H1 (cell line): ENCODE measurements at regions not wholly inside any gene's neighbourhood (a gene's known extent, or its start where the extent isn't known, plus 50 kb on each side); places are given as distances from the start of the nearest gene placed in this dataset.

Experiments used
- CTCF ChIA-PET: fragments of 300-600 bp; sonication (Branson Sonifier 250); formaldehyde crosslinking; loops from one replicate; lab custom pipeline; 2021; ENCODE audit not compliant: partially characterized antibody; lab: Charles Lee
- POLR2A ChIA-PET: fragments of 300-600 bp; sonication (Branson Sonifier 250); formaldehyde crosslinking; loops from one replicate; lab custom pipeline; 2021; ENCODE audit warnings: inconsistent platforms; ENCODE audit not compliant: partially characterized antibody; lab: Charles Lee
- DNase-seq, 2 experiments: peaks; one replicate each; pipeline versions ENCODE4 v3.0.0 to v3.0.0-alpha.2; 2010 to 2022; ENCODE audit warnings: low spot score in 2 of 2, low read depth in 1 of 2, mixed read lengths in 1 of 2
- FAIRE-seq: peaks from 2 replicates; lab custom pipeline; 2011; peaks lifted over from hg19 to GRCh38; lab: Jason Lieb, UNC
- H2AFZ ChIP-seq: 2 replicates; pipeline ENCODE4 v1.8.1; 2012; ENCODE audit warnings: low read length, inconsistent platforms
- H2AK5ac ChIP-seq: 2 replicates; pipeline ENCODE4 v1.6.1; 2013; ENCODE audit warnings: low read depth, low read length
- H2BK120ac ChIP-seq: replicated peaks from 2 replicates; pipeline ENCODE3; 2013; ENCODE audit warnings: low read depth, low read length, inconsistent platforms
- H2BK12ac ChIP-seq: 2 replicates; pipeline ENCODE4 v1.6.1; 2013; ENCODE audit warnings: low read depth, low read length
- H2BK15ac ChIP-seq: 2 replicates; pipeline ENCODE4 v1.6.1; 2013; ENCODE audit warnings: low read length
- H2BK20ac ChIP-seq: 2 replicates; pipeline ENCODE4 v1.6.1; 2013; ENCODE audit warnings: low read length
- H2BK5ac ChIP-seq: 2 replicates; pipeline ENCODE4 v1.6.1; 2013; ENCODE audit warnings: low read depth, low read length
- H3K14ac ChIP-seq: 2 replicates; pipeline ENCODE4 v1.6.1; 2013; ENCODE audit warnings: inconsistent platforms; ENCODE audit not compliant: insufficient read length
- H3K18ac ChIP-seq: 2 replicates; pipeline ENCODE4 v1.6.1; 2013; ENCODE audit warnings: low read length; ENCODE audit errors: extremely low read depth
- H3K23ac ChIP-seq: 2 replicates; pipeline ENCODE4 v1.6.1; 2013; ENCODE audit warnings: inconsistent platforms; ENCODE audit not compliant: insufficient read length
- H3K23me2 ChIP-seq: 2 replicates; pipeline ENCODE4 v1.6.1; 2013; ENCODE audit warnings: low read depth, low read length
- H3K27ac ChIP-seq: 2 replicates; pipeline ENCODE4 v1.6.1; 2011; ENCODE audit warnings: low read depth, low read length, inconsistent platforms
- H3K27me3 ChIP-seq, 4 experiments: replicated peaks in 1 of 4; 1 replicate in 1 of 4; 2 replicates in 3 of 4; pipeline versions ENCODE4 v1.6.1 to v1.8.1; 2011 to 2013; ENCODE audit warnings: low read length in 3 of 4, mild to moderate bottlenecking in 3 of 4, inconsistent platforms in 2 of 4, mixed read lengths in 2 of 4, moderate library complexity in 1 of 4; ENCODE audit not compliant: control insufficient read depth in 3 of 4, insufficient read depth in 3 of 4; ENCODE audit errors: extremely low read depth in 1 of 4
- H3K36me3 ChIP-seq, 4 experiments: 2 replicates each; pipeline versions ENCODE4 v1.6.1 to v1.8.1; 2011 to 2013; ENCODE audit warnings: mild to moderate bottlenecking in 4 of 4, low read length in 3 of 4, moderate library complexity in 2 of 4, control low read depth in 1 of 4, inconsistent platforms in 1 of 4; ENCODE audit not compliant: insufficient read depth in 4 of 4, control insufficient read depth in 2 of 4
- H3K4ac ChIP-seq: replicated peaks from 2 replicates; pipeline ENCODE3; 2013; ENCODE audit warnings: low read length, low read depth, mixed read lengths, inconsistent platforms; ENCODE audit not compliant: insufficient read length
- H3K4me1 ChIP-seq, 4 experiments: replicated peaks in 1 of 4; 1 replicate in 1 of 4; 2 replicates in 3 of 4; pipeline versions ENCODE4 v1.6.1 to v1.8.1; 2011 to 2013; ENCODE audit warnings: low read length in 3 of 4, inconsistent platforms in 2 of 4, mixed read lengths in 1 of 4; ENCODE audit not compliant: insufficient read depth in 4 of 4, control insufficient read depth in 3 of 4
- H3K4me2 ChIP-seq, 2 experiments: 2 replicates each; pipeline versions ENCODE4 v1.6.1 to v1.8.1; 2011 to 2013; ENCODE audit warnings: low read depth in 2 of 2, low read length in 2 of 2, control low read depth in 1 of 2, inconsistent platforms in 1 of 2, mild to moderate bottlenecking in 1 of 2; ENCODE audit not compliant: insufficient read depth in 1 of 2
- H3K4me3 ChIP-seq, 4 experiments: fragments of 200-600, 300-600 bp in 1 of 4; sonication (generic), shearing (Covaris generic), sonication (Bioruptor Twin) in 1 of 4; 2 replicates each; pipeline versions ENCODE4 v1.5.1 to v1.8.1; 2011 to 2016; ENCODE audit warnings: low read length in 4 of 4, low read depth in 3 of 4, control low read depth in 2 of 4, inconsistent platforms in 2 of 4, mild to moderate bottlenecking in 2 of 4, mixed read lengths in 1 of 4, moderate library complexity in 1 of 4; ENCODE audit not compliant: insufficient read depth in 2 of 4; ENCODE audit errors: extremely low read depth in 1 of 4
- H3K56ac ChIP-seq: replicated peaks from 2 replicates; pipeline ENCODE3; 2013; ENCODE audit warnings: low read depth, mild to moderate bottlenecking, mixed read lengths, low read length, inconsistent platforms; ENCODE audit not compliant: insufficient read length
- H3K79me1 ChIP-seq: 2 replicates; pipeline ENCODE4 v1.6.1; 2013; ENCODE audit warnings: low read depth, low read length, control low read depth
- H3K79me2 ChIP-seq, 2 experiments: 2 replicates each; pipeline versions ENCODE4 v1.6.1 to v1.8.1; 2012 to 2013; ENCODE audit warnings: low read length in 2 of 2, mild to moderate bottlenecking in 2 of 2, inconsistent platforms in 1 of 2; ENCODE audit not compliant: insufficient read depth in 2 of 2, control insufficient read depth in 1 of 2
- H3K9ac ChIP-seq, 4 experiments: replicated peaks in 1 of 4; 1 replicate in 1 of 4; 2 replicates in 3 of 4; pipeline versions ENCODE4 v1.6.1 to v1.8.1; 2011 to 2013; ENCODE audit warnings: low read depth in 3 of 4, low read length in 3 of 4, control low read depth in 2 of 4, mild to moderate bottlenecking in 2 of 4, moderate library complexity in 2 of 4, inconsistent platforms in 1 of 4; ENCODE audit errors: extremely low read depth in 1 of 4
- H3K9me3 ChIP-seq, 2 experiments: 2 replicates each; pipeline versions ENCODE4 v1.6.1 to v1.8.1; 2012 to 2013; ENCODE audit warnings: mild to moderate bottlenecking in 2 of 2, moderate library complexity in 2 of 2, control low read depth in 1 of 2, inconsistent platforms in 1 of 2, low read depth in 1 of 2, low read length in 1 of 2, mixed read lengths in 1 of 2; ENCODE audit not compliant: insufficient read depth in 2 of 2
- H4K20me1 ChIP-seq, 2 experiments: replicated peaks in 1 of 2; 2 replicates each; pipeline versions ENCODE3 to v1.8.1; 2011 to 2013; ENCODE audit warnings: inconsistent platforms in 2 of 2, low read length in 2 of 2, mild to moderate bottlenecking in 1 of 2; ENCODE audit not compliant: insufficient read depth in 2 of 2, control insufficient read depth in 1 of 2
- H4K5ac ChIP-seq: 2 replicates; pipeline ENCODE4 v1.6.1; 2013; ENCODE audit warnings: low read length, low read depth, mixed read lengths, inconsistent platforms; ENCODE audit not compliant: insufficient read length
- H4K8ac ChIP-seq: 2 replicates; pipeline ENCODE4 v1.8.0; 2013; ENCODE audit warnings: mild to moderate bottlenecking, moderate library complexity, low read length, inconsistent platforms; ENCODE audit not compliant: insufficient read depth; ENCODE audit errors: extremely low read depth
- H4K91ac ChIP-seq: replicated peaks from 2 replicates; pipeline ENCODE3; 2013; ENCODE audit warnings: low read length, mixed read lengths, inconsistent platforms; ENCODE audit not compliant: insufficient read length
- BCL11A ChIP-seq, 2 experiments: IDR thresholded peaks; one replicate each; pipeline ENCODE4 v1.6.1; 2011; ENCODE audit warnings: low read depth in 2 of 2, low read length in 2 of 2, mild to moderate bottlenecking in 2 of 2
- CREB1 ChIP-seq: IDR thresholded peaks from 2 replicates; pipeline ENCODE4 v1.6.1; 2012; ENCODE audit warnings: inconsistent platforms
- JUN ChIP-seq: IDR thresholded peaks from 2 replicates; pipeline ENCODE4 v1.6.1; 2011; ENCODE audit warnings: low read depth, mild to moderate bottlenecking, improper control_type of control experiment, low read length
- KDM1A ChIP-seq: fragments of 200-600, 300-600 bp; sonication (generic); IDR thresholded peaks from 2 replicates; pipeline ENCODE4 v1.7.1; 2016; ENCODE audit warnings: mild to moderate bottlenecking, low read length, borderline replicate concordance
- POLR2A ChIP-seq, 2 experiments: IDR thresholded peaks; 1 replicate in 1 of 2; 2 replicates in 1 of 2; pipeline ENCODE4 v1.6.1; 2011; ENCODE audit warnings: low read depth in 2 of 2, low read length in 2 of 2, mild to moderate bottlenecking in 2 of 2; ENCODE audit errors: control extremely low read depth in 1 of 2
- RNF2 ChIP-seq: fragments of 200-900, 300-1000 bp; sonication (generic); IDR thresholded peaks from 2 replicates; pipeline ENCODE4 v1.7.1; 2016; ENCODE audit warnings: borderline replicate concordance, low read depth, mild to moderate bottlenecking, antibody characterized with exemption, low read length; ENCODE audit not compliant: poor library complexity, severe bottlenecking; ENCODE audit errors: missing control alignments
- SIRT6 ChIP-seq: IDR thresholded peaks from one replicate; pipeline ENCODE4 v1.7.1; 2012; ENCODE audit warnings: low read length, inconsistent platforms
- TEAD4 ChIP-seq: IDR thresholded peaks from 2 replicates; pipeline ENCODE4 v1.6.1; 2012; ENCODE audit warnings: low read depth, low read length, inconsistent platforms, mixed read lengths
- WGBS, 2 experiments: shearing (Covaris generic) in 1 of 2; methylation state at CpG; one replicate each; pipeline versions ENCODE4 v1.1.6 to v1.1.7; 2013 to 2015; ENCODE audit warnings: low lambda C conversion rate in 2 of 2, mixed read lengths in 2 of 2, inconsistent platforms in 1 of 2, low coverage in 1 of 2, missing lambda C conversion rate in 1 of 2; ENCODE audit not compliant: insufficient replicate concordance in 2 of 2, insufficient coverage in 1 of 2, insufficient read length in 1 of 2; ENCODE audit errors: extremely low coverage in 1 of 2, missing lambda C conversion rate in 1 of 2; 5-methylcytosine and 5-hydroxymethylcytosine counted together

GRCh38 chr5:167652690-167653089 lies 638.8 kb upstream of the WWC1 start:
- H4K8ac ChIP-seq: no peak overlapping the region
- H3K27ac ChIP-seq: no peak overlapping the region
- no peaks in the 10 kb centered on the region for H3K4me1 ChIP-seq
- H2BK12ac ChIP-seq: no peak overlapping the region
- no peak overlapping the region for H2BK15ac ChIP-seq
- no peaks in the 10 kb centered on the region for H4K20me1 ChIP-seq
- H3K9me3 ChIP-seq: no peaks in the 10 kb centered on the region
- ChIA-PET CTCF (interaction anchor here (0.6 kb wide), 1 partner anchor 763 kb away, joined by 3 read pairs; no protein-coding TSS in a partner anchor), POLR2A (no interaction called here)
- H2AFZ ChIP-seq: no peak overlapping the region
- no peak overlapping the region for H3K9ac ChIP-seq
- no peak for DNase-seq
- no peak overlapping the region for H3K18ac ChIP-seq
- 86% methylated on average over 3 of the region's 3 CpGs; no CpG with 5 or more reads in 1 of the 2 experiments for WGBS, 2 experiments
- no peaks in the 10 kb centered on the region for H3K79me1 ChIP-seq
- H3K4me2 ChIP-seq: no peak overlapping the region
- H2BK120ac ChIP-seq: no peak overlapping the region
- no peak overlapping the region for H3K56ac ChIP-seq
- no peak overlapping the region for H3K4me3 ChIP-seq
- FAIRE-seq: no peak
- H4K5ac ChIP-seq: no peak overlapping the region
- H4K91ac ChIP-seq: no peak overlapping the region
- H3K79me2 ChIP-seq: no peaks in the 10 kb centered on the region
- no peak overlapping the region for H3K14ac ChIP-seq
- H3K4ac ChIP-seq: no peak overlapping the region
- H3K23ac ChIP-seq: no peak overlapping the region
- H3K36me3 ChIP-seq: no peaks in the 10 kb centered on the region; a peak in 1 of 8 replicates
- H3K27me3 ChIP-seq: no peaks in the 10 kb centered on the region
- H2AK5ac ChIP-seq: no peak overlapping the region
- no peaks in the 10 kb centered on the region for H3K23me2 ChIP-seq
- H2BK20ac ChIP-seq: no peak overlapping the region
- H2BK5ac ChIP-seq: no peak overlapping the region
- TF ChIP-seq POLR2A (IDR thresholded peaks at IDR 0.05; ENCODE audit: control extremely low read depth in 1 of 2, low read depth in 2 of 2, low read length in 2 of 2) (no peak), TEAD4 (no peak), CREB1 (no peak), JUN (no peak), RNF2 (no peak), SIRT6 (no peak), KDM1A (no peak), BCL11A (IDR thresholded peaks at IDR 0.05; ENCODE audit: low read depth in 2 of 2, low read length in 2 of 2) (no peak)
